Testis (tissue), 2 donors: ENCODE measurements at regions not wholly inside any gene's neighbourhood (a gene's known extent, or its start where the extent isn't known, plus 50 kb on each side); places are given as distances from the start of the nearest gene placed in this dataset.

ENCODE experiments used
- POLR2A ChIP-seq: fragments of 450-650 bp; IDR thresholded peaks from one replicate; pipeline ENCODE4 v1.6.1; 2017; ENCODE audit warnings: antibody characterized with exemption, mild to moderate bottlenecking, moderate library complexity
- TF ChIP-seq, protein P1 (sequence below), 3 experiments: fragments of 450-650 bp in 2 of 3; fragments of 200-600 bp in 1 of 3; sonication (generic) in 1 of 3; IDR thresholded peaks; one replicate each; pipeline ENCODE4 v1.5.1; 2016 to 2019; ENCODE audit warnings: antibody characterized with exemption in 3 of 3, mild to moderate bottlenecking in 2 of 3, moderate library complexity in 1 of 3

DNA sequence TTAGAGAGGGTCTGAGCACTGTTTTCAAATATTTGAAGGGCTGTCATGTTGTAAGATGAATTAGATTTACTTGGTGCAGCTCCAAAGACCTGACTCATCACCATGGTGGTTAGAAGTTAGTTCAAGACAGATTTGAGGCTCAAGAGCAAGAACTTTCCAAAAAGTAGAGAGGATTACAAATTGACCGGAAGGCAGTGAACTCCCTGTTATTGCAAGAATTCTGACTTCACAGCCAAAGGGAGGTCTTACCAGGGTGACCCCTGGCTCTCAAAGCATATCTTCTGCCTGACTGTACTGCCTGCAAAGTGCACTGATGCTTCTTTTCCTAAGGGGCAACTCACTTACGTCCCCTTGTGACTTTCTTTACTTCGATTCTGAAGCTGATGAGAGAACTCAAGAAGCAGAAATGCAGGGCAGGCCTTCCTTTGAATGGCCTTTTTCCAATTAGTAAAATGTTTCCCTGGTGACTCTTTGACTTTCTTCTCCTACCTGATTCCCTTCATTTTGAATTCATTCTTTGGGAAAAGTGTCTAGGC is 86.4 kb downstream of the NAV1 start:
- TF ChIP-seq, protein P1, sequence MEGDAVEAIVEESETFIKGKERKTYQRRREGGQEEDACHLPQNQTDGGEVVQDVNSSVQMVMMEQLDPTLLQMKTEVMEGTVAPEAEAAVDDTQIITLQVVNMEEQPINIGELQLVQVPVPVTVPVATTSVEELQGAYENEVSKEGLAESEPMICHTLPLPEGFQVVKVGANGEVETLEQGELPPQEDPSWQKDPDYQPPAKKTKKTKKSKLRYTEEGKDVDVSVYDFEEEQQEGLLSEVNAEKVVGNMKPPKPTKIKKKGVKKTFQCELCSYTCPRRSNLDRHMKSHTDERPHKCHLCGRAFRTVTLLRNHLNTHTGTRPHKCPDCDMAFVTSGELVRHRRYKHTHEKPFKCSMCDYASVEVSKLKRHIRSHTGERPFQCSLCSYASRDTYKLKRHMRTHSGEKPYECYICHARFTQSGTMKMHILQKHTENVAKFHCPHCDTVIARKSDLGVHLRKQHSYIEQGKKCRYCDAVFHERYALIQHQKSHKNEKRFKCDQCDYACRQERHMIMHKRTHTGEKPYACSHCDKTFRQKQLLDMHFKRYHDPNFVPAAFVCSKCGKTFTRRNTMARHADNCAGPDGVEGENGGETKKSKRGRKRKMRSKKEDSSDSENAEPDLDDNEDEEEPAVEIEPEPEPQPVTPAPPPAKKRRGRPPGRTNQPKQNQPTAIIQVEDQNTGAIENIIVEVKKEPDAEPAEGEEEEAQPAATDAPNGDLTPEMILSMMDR (IDR thresholded peaks at IDR 0.05): no peak
- no peak for TF ChIP-seq POLR2A
